IMR-90 (cell line): ENCODE measurements at regions not wholly inside any gene's neighbourhood (a gene's known extent, or its start where the extent isn't known, plus 50 kb on each side); places are given as distances from the start of the nearest gene placed in this dataset.

Experiments
- CHD1 ChIP-seq: IDR thresholded peaks from 2 replicates; pipeline ENCODE4 v1.6.1; 2012; ENCODE audit warnings: low read depth, low read length, improper control_type of control experiment
- CTCF ChIP-seq: conservative IDR thresholded peaks from 2 replicates; pipeline ENCODE4 v1.5.1; 2012; ENCODE audit warnings: mild to moderate bottlenecking, low read depth, low read length, improper control_type of control experiment
- FOS ChIP-seq: fragments of 150-350 bp; IDR thresholded peaks from 2 replicates; pipeline ENCODE4 v1.6.1; 2016; ENCODE audit warnings: low read depth, low read length
- MAFK ChIP-seq: IDR thresholded peaks from 2 replicates; pipeline ENCODE4 v1.6.1; 2012; ENCODE audit warnings: low read depth, low read length, improper control_type of control experiment
- RAD21 ChIP-seq: IDR thresholded peaks from 2 replicates; pipeline ENCODE4 v1.6.1; 2012; ENCODE audit warnings: low read length, improper control_type of control experiment
- RFX5 ChIP-seq: IDR thresholded peaks from 2 replicates; pipeline ENCODE4 v1.8.0; 2012; ENCODE audit warnings: low read depth, mild to moderate bottlenecking, low read length, moderate library complexity
- SMC3 ChIP-seq: fragments of 150-350 bp; IDR thresholded peaks from 2 replicates; pipeline ENCODE4 v1.6.1; 2016; ENCODE audit warnings: low read depth, mild to moderate bottlenecking, antibody characterized with exemption, low read length, moderate library complexity
- USF2 ChIP-seq: fragments of 150-350 bp; IDR thresholded peaks from 2 replicates; pipeline ENCODE4 v1.6.1; 2017; ENCODE audit warnings: mild to moderate bottlenecking, antibody characterized with exemption, low read length, low read depth

- TF ChIP-seq CTCF: no peak
- TF ChIP-seq RFX5: no peak
- TF ChIP-seq USF2: no peak
- no peak for TF ChIP-seq CHD1
- no peak for TF ChIP-seq MAFK
- no peak for TF ChIP-seq SMC3
- TF ChIP-seq FOS: no peak
- no peak for TF ChIP-seq RAD21
Observed at GRCh38 chr2:12109363-12110017, 363.1 kb downstream of the LPIN1 start.
